ENCODE measurements at regions not wholly inside any gene's neighbourhood (a gene's known extent, or its start where the extent isn't known, plus 50 kb on each side); places are given as distances from the start of the nearest gene placed in this dataset.

DNA sequence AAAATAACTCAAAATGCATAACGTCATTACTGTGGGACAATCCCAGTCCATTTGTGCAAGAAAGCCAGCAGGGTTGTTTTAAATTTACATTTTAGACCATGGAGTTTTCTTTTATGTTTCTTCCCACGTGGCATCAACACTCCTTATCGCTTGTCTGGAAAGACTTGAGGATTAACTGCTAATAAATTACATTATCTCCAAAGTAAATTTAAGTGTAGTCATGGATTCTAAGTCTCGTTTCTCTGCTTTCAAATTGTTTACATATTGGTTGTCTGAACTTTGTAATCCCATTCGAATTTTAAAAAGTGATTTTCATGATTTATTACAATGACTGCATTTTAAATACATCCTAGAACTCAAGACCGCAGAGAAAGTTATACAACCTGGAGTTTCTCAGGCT is 119.3 kb upstream of the ADAMTS5 start (continued):
- TF ChIP-seq, protein P1, sequence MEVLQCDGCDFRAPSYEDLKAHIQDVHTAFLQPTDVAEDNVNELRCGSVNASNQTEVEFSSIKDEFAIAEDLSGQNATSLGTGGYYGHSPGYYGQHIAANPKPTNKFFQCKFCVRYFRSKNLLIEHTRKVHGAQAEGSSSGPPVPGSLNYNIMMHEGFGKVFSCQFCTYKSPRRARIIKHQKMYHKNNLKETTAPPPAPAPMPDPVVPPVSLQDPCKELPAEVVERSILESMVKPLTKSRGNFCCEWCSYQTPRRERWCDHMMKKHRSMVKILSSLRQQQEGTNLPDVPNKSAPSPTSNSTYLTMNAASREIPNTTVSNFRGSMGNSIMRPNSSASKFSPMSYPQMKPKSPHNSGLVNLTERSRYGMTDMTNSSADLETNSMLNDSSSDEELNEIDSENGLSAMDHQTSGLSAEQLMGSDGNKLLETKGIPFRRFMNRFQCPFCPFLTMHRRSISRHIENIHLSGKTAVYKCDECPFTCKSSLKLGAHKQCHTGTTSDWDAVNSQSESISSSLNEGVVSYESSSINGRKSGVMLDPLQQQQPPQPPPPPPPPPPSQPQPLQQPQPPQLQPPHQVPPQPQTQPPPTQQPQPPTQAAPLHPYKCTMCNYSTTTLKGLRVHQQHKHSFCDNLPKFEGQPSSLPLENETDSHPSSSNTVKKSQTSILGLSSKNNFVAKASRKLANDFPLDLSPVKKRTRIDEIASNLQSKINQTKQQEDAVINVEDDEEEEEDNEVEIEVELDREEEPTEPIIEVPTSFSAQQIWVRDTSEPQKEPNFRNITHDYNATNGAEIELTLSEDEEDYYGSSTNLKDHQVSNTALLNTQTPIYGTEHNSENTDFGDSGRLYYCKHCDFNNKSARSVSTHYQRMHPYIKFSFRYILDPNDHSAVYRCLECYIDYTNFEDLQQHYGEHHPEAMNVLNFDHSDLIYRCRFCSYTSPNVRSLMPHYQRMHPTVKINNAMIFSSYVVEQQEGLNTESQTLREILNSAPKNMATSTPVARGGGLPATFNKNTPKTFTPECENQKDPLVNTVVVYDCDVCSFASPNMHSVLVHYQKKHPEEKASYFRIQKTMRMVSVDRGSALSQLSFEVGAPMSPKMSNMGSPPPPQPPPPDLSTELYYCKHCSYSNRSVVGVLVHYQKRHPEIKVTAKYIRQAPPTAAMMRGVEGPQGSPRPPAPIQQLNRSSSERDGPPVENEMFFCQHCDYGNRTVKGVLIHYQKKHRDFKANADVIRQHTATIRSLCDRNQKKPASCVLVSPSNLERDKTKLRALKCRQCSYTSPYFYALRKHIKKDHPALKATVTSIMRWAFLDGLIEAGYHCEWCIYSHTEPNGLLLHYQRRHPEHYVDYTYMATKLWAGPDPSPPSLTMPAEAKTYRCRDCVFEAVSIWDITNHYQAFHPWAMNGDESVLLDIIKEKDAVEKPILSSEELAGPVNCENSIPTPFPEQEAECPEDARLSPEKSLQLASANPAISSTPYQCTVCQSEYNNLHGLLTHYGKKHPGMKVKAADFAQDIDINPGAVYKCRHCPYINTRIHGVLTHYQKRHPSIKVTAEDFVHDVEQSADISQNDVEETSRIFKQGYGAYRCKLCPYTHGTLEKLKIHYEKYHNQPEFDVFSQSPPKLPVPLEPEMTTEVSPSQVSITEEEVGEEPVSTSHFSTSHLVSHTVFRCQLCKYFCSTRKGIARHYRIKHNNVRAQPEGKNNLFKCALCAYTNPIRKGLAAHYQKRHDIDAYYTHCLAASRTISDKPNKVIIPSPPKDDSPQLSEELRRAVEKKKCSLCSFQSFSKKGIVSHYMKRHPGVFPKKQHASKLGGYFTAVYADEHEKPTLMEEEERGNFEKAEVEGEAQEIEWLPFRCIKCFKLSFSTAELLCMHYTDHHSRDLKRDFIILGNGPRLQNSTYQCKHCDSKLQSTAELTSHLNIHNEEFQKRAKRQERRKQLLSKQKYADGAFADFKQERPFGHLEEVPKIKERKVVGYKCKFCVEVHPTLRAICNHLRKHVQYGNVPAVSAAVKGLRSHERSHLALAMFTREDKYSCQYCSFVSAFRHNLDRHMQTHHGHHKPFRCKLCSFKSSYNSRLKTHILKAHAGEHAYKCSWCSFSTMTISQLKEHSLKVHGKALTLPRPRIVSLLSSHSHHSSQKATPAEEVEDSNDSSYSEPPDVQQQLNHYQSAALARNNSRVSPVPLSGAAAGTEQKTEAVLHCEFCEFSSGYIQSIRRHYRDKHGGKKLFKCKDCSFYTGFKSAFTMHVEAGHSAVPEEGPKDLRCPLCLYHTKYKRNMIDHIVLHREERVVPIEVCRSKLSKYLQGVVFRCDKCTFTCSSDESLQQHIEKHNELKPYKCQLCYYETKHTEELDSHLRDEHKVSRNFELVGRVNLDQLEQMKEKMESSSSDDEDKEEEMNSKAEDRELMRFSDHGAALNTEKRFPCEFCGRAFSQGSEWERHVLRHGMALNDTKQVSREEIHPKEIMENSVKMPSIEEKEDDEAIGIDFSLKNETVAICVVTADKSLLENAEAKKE (CRISPR knock-in tag; IDR thresholded peaks at IDR 0.05): no peak
- TF ChIP-seq, protein P2, sequence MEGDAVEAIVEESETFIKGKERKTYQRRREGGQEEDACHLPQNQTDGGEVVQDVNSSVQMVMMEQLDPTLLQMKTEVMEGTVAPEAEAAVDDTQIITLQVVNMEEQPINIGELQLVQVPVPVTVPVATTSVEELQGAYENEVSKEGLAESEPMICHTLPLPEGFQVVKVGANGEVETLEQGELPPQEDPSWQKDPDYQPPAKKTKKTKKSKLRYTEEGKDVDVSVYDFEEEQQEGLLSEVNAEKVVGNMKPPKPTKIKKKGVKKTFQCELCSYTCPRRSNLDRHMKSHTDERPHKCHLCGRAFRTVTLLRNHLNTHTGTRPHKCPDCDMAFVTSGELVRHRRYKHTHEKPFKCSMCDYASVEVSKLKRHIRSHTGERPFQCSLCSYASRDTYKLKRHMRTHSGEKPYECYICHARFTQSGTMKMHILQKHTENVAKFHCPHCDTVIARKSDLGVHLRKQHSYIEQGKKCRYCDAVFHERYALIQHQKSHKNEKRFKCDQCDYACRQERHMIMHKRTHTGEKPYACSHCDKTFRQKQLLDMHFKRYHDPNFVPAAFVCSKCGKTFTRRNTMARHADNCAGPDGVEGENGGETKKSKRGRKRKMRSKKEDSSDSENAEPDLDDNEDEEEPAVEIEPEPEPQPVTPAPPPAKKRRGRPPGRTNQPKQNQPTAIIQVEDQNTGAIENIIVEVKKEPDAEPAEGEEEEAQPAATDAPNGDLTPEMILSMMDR (conservative IDR thresholded peaks at IDR 0.05; ENCODE audit: low read depth in 2 of 2): no peak
- TF ChIP-seq EZH2phosphoT487 (IDR thresholded peaks at IDR 0.05; ENCODE audit: unreplicated experiment): no peak

DNA sequence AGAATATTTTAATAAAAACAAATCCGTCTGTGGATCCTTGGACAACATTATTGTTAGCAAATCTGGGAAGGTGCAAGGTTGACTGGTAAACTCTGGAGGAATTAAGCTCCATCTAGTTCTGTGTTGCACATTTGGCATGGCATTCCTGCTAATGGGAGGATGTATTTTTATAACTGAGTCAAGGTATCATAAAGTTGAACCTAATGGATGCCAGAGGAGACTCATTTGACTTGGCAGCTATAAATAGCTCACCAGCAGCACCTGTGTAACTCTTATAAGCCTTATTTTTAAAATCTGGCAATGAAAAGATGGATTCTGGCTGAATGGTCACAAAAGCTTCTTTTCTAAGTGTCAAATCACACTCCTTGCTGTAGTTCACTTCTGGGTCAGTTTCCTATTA is 118.5 kb upstream of the ADAMTS5 start:
- Mint-ChIP-seq H3K4me1 (no peaks in the 10 kb centered on the region), H3K9me3 (no peaks in the 10 kb centered on the region), H3K27ac (no peak overlapping the region), H3K4me3 (no peak overlapping the region), H3K36me3 (ENCODE audit: low read depth) (no peaks in the 10 kb centered on the region), H3K27me3 (ENCODE audit: insufficient read depth, low read depth, poor library complexity) (no peaks in the 10 kb centered on the region)
- ATAC-seq (no peak), DNase-seq (ENCODE audit: low spot score) (no peak)
- peaks cover 7% of the 10 kb centered on the region; the same call in 1 of the 2 replicates for H3K9me2 ChIP-seq (ENCODE audit: insufficient read depth)
- H3K27ac ChIP-seq (ENCODE audit: low read depth): no peak overlapping the region
- H2AFZ ChIP-seq: no peak overlapping the region
- no peak overlapping the region for H3K4me3 ChIP-seq
- no peaks in the 10 kb centered on the region for H4K20me1 ChIP-seq (replicated peaks; ENCODE audit: insufficient read depth)
- no peaks in the 10 kb centered on the region for H3K36me3 ChIP-seq (ENCODE audit: insufficient read depth)
- no peaks in the 10 kb centered on the region for H3K79me2 ChIP-seq (replicated peaks; ENCODE audit: insufficient read depth)
- H3F3A ChIP-seq (replicated peaks; ENCODE audit: low read depth): no peaks in the 10 kb centered on the region
- no peaks in the 10 kb centered on the region for H3K27me3 ChIP-seq (ENCODE audit: insufficient read depth)
- no peaks in the 10 kb centered on the region for H3K4me1 ChIP-seq (ENCODE audit: insufficient read depth)
- H3K4me2 ChIP-seq: no peak overlapping the region
- TF ChIP-seq STAT1 (IDR thresholded peaks at IDR 0.05; ENCODE audit: unreplicated experiment) (no peak), EZH2phosphoT487 (IDR thresholded peaks at IDR 0.05; ENCODE audit: unreplicated experiment) (no peak), NANOG (IDR thresholded peaks at IDR 0.05; ENCODE audit: borderline replicate concordance) (no peak)
- TF ChIP-seq, protein P2 (conservative IDR thresholded peaks at IDR 0.05; ENCODE audit: low read depth in 2 of 2): no peak
- TF ChIP-seq, protein P1 (CRISPR knock-in tag; IDR thresholded peaks at IDR 0.05): no peak

Measured in GM23338 (cell line).